GM18909 (cell line): ENCODE measurements at regions not wholly inside any gene's neighbourhood (a gene's known extent, or its start where the extent isn't known, plus 50 kb on each side); places are given as distances from the start of the nearest gene placed in this dataset.
A peak's percentile ranks its signal among the peaks of the same experiment; 100 is the strongest.
"Not testable (repeated sequence)": the region's sequence is repeated elsewhere in the genome, so short reads cannot be mapped to it uniquely, and the experiment has no call there.

Experiments used
- ATAC-seq: cut with Tn5 transposase; IDR thresholded peaks from one replicate; pipeline ENCODE4 v1.9.1; 2021; ENCODE audit warnings: mild to moderate bottlenecking; ENCODE audit not compliant: unreplicated experiment, poor library complexity

GRCh38 chr5:174943785-174944184 is 219.4 kb downstream of the MSX2 start:
- no peak for ATAC-seq

- not testable (repeated sequence) for ATAC-seq
Observed at GRCh38 chr5:174943002-174943401, 218.6 kb downstream of the MSX2 start.

DNA sequence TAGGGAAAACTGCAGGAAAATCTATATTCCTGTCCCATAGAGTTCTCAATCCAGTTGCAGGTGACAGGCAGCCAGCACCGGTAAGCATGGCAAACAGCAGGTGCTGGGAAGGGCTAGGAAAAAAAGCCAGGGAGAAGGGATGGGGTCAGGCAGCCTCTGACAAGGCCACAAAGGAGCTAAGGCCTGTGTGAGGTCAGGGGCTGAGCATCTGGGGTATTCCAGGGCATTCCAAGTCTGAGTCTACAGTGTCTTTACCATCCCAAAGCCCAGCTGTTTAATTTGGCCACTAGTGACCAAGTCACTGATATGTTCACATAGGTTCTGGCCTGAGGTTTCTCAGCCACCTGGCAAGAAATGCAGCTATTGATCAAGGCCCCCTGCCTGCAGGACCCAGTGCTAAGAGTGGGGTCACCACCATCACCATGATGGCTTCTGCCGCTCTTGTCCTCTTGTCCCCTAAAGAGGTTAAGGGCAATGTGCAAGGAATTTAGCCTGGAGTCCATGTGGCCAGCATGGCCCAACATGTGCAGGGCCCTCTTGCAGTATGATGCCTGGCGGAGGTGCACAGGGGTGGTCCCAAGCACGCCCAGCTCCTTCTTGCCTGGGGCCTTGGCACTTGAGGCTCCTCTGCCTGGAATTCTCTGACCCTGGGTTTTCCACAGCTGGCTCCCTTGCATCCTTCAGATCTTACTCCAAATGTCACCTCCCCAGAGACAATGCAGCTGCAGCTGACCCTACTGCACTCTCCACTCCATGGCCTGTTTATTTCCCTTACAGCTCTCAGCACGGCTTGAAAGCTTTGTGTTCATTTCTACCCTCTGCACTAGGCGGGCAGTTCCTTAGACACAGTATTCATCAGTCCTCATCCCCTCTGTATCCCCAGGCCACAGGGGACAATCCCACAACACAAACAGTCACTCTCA is 213.1 kb downstream of the MSX2 start:
- no peak for ATAC-seq

DNA sequence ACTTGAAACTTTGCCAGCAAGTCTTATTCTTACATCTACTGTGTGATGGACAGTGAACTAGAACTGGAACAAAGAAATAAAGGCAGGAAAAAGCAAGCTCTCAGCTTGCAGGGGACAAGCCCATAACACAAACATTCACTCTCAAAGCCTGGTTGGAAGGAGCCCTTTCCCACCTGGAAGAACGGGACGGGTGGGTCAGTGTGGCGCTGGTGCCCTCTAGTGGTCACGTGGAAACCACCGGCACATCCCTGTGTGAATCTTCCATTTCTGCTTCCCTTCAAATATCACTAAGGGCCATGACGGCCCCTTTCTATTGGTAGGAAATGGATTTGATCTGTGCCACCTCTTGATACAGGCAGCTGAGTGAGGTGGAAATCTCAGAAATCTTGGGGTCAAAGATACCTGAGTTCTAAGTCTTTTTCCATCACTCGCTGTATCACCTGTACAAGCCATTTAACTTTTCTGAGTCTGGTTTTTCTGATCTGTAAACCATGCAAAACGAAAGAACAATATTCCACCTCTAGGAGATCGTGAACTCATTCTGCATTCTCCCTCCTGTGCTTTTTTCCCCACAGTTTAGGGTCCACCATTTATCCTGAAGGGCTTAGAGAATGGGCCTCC is 211.6 kb downstream of the MSX2 start:
- no peak for ATAC-seq

DNA sequence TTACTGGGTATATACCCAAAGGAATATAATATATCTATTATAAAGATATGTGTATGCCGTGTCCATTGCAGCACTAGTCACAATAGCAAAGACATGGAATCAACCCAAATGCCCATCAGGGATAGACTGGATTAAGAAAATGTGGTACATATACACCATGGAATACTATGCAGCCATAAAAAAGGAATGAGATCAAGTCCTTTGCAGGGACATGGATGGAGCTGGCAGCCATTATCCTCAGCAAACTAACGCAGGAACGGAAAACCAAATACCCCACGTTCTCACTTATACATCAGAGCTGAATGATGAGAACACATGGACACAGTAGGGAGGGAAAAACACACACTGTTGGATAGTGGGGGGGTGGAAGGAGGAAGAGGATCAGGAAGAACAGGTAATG is 206.7 kb downstream of the MSX2 start:
- ATAC-seq: not testable (repeated sequence)

DNA sequence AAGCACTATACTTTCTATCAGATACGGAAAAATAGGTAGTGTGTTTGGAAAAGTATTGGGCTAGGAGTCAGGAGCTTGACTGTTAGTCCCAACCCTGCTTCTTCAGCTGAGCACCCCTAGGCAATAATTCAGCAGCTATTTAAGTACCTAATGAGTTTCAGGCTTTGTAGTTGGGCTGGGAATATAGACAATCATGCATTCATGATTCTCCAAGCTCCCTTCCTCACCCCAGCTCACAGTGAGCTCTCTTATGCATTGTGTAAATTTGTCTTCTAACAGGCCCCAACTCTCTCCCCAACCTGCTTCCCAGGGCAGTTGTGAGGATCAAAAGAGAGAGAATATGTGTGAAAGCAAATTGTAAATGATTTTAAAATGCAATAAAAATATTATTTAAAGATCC is 201.2 kb downstream of the MSX2 start:
- ATAC-seq: no peak

- ATAC-seq: no peak
Observed at GRCh38 chr5:174922955-174923354, 198.6 kb downstream of the MSX2 start.

DNA sequence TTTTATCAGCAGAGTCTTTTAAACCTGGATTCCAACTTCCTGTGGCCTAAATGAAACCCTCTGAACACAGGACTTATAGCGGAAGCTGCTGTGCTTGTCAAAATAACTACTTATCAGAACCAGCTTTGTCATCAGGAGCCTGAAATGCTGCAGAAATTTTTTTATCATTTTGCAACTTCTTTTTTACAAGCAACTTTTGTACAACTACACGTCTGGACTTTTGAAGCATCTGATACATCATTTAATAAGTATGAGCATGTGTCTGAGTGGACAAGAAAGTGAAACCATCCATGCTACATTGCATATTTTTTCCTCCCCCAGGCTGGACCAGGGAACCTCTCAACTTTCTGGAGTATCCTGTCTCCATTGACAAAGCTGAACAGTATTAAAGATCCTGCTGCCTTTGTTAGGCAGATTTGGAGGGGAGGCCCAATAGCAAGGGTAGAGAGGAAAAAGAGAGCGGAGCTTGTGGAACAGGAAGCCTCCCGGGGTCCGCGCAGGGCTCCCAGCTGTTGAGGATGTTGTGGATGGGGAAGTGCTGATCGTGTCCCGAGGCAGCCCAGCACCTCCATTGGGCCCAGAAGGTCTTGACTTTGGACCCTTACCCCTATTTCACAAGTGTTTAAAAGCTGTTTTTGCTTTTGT is 196.6 kb downstream of the MSX2 start:
- no peak for ATAC-seq

- no peak for ATAC-seq
Observed at GRCh38 chr5:174919351-174919750, 195.0 kb downstream of the MSX2 start.

DNA sequence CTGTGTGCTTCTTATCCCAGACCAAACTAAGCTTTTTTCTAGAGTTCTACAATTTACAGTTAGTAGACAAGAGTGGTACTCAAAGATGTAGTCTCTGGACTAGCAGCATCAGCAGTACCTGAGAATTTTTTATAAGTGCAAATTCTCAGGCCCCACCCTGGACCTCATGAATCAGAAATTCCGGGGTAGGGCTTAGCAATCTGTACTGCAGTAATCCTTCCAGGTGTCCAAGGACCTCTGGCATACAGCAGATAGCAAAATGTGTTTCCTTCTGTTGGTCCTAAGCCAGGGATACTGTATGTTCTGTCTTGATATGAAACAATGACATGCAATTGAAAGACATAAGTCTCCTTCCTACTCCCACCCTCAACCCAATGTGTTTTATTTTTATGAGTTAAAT is 194.3 kb downstream of the MSX2 start:
- no peak for ATAC-seq

- ATAC-seq: no peak
Observed at GRCh38 chr5:174917976-174918554, 193.7 kb downstream of the MSX2 start.

GRCh38 chr5:174917435-174917834 is 193.1 kb downstream of the MSX2 start:
- not testable (repeated sequence) for ATAC-seq

DNA sequence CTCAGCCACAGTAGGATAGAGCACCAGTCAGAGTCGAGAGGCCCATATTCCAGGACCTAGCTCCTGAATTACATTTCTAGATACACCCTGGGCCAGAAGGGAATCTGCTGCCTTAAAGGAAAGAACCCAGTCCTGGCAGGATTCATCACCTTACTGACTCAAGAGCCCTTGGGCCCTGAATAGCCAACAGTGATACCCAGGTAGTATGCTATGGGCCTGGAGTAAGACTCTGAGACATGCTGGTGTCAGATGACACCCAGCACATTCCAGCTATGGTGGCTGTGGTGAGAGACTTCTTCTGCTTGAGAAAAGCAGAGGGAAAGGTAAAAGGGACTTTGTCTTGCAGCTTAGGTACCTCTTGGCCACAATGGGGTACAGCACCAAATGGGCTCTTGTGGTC is 192.5 kb downstream of the MSX2 start:
- not testable (repeated sequence) for ATAC-seq

- ATAC-seq: no peak
Observed at GRCh38 chr5:174916227-174916626, 191.8 kb downstream of the MSX2 start.

DNA sequence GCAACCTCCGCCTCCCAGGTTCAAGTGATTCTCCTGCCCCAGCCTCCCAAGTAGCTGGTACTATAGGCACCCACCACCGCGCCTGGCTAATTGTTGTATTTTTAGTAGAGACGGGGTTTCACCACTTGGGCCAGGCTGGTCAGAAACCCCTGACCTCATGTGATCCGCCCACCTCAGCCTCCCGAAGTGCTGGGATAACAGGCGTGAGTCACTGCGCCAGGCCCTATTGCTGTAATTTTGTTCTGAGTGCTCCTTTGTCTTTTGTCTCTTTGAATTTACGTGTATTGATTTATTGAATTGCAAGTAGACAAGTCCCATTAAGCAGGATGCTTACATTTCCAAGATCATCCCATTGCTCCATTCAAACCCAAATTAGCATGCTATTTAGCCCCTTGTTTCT is 186.7 kb downstream of the MSX2 start:
- ATAC-seq: no peak

DNA sequence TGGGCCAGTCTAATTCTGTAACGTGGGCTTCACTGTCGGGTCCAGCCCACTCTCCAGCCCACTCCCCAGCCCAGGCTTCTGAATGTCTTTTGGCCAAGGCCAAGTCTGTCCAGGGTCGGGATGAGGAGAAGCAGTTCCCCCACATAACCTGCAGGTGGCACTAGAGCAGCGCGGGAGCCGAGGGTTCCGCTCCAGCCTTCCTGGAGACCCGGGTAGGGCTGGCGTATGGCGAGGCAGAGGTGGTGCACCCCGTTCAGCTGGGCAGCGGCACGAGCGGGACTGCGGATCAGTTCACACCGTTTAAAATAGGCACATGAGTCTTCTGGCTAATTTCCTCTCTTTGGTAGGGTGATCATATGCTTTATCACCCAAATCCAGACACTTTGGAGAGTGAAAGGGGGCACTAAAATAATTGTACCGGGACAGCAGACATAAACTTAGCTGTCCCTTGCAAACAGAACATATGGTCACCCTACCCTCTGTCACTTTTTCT is 185.9 kb downstream of the MSX2 start:
- peak; percentile 72 for ATAC-seq

GRCh38 chr5:174903172-174903732 is 178.9 kb downstream of the MSX2 start:
- ATAC-seq: no peak

GRCh38 chr5:174901336-174901735 is 177.0 kb downstream of the MSX2 start:
- no peak for ATAC-seq

GRCh38 chr5:174900240-174900865 is 176.0 kb downstream of the MSX2 start:
- ATAC-seq: no peak
